GM04504 (cell line): ENCODE measurements at regions not wholly inside any gene's neighbourhood (a gene's known extent, or its start where the extent isn't known, plus 50 kb on each side); places are given as distances from the start of the nearest gene placed in this dataset.

Source experiments
- DNase-seq: peaks from one replicate; pipeline ENCODE4 v3.0.0-alpha.2; 2012; ENCODE audit warnings: low read depth

- DNase-seq = no peak
Measured at GRCh38 chr9:108150736-108151586, 661.4 kb upstream of the KLF4 start.

GRCh38 chr9:108149326-108149725 is 659.8 kb upstream of the KLF4 start:
- no peak for DNase-seq

DNA sequence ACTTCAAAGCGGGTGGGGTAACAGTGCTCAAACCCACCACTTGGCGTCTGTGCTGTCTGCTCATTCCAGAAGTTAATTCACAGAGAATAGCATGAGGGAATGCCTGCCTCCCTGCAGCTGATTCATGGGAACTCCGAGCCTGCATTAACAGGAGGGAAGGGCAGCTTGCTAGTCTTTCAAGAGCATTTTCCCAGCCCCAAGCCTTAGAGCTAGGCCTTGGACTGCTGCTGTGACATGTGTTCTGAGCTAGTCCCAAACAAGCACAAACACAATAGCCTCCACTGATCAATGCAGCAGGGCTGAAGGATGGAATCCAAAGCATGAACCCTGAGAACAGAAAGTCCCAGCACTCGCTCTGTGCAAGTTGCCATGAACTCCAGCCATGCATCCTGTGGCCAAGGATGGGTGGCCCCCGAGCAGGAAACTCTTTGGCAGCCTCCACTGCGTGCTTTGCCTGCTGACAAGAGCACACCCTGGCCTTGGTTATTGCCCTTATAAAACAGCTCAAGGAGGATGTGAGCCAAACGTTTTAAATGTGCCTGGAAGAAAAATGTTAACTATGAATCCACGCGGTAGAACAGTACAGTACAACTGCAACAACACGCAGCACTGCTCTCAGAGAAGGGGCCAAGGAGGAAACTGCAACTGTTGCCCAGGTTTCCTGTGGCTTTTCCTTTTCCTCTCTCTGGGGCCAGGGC is 653.1 kb upstream of the KLF4 start:
- peak; percentile 82 for DNase-seq

GRCh38 chr9:108142142-108142503 is 652.6 kb upstream of the KLF4 start:
- no peak for DNase-seq

GRCh38 chr9:108139900-108140299 is 650.3 kb upstream of the KLF4 start:
- no peak for DNase-seq

- DNase-seq = no peak
Measured at GRCh38 chr9:108138516-108138915, 648.9 kb upstream of the KLF4 start.

DNA sequence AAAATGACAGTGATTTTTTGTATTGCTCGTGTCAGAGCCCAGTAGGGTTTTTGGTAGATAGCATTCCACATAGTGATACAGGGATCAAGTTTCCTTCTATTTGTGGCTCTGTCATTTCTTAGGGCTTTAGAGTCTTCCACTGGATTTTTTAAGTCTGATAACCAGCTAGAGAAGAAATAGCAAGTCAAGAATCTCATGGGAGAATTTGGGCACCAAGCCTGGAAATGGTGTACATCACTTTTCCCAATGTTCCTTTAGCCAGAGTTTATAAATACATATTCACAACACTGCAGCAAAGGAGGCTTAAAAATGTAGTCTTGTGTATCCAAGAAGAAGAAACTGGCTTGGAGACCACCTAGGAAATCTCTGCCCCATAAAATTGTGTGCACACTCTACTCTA is 647.1 kb upstream of the KLF4 start:
- no peak for DNase-seq

GRCh38 chr9:108134486-108135128 is 645.0 kb upstream of the KLF4 start:
- DNase-seq = no peak

GRCh38 chr9:108133680-108134079 is 644.1 kb upstream of the KLF4 start:
- DNase-seq = no peak

DNA sequence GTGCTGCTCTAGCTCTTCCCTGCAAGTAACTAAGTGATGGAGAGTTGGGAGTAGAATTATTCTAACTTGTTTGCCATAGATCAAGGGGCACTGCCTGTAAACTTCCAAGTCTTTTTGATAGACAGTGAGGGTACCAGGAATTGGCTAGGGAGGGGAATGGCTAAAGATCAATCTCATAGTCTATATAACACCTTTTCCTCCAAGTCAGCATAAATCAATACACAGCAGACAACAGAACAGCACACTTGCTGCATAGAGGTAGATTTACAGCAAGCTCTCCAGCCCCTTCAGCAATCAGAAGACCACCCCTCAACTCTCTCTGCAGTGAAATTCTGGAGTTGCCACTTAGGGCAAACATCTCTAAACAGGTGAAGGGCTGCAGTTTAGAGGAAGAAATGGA is 643.5 kb upstream of the KLF4 start:
- no peak for DNase-seq

- no peak for DNase-seq
Measured at GRCh38 chr9:108130905-108131304, 641.3 kb upstream of the KLF4 start.

DNA sequence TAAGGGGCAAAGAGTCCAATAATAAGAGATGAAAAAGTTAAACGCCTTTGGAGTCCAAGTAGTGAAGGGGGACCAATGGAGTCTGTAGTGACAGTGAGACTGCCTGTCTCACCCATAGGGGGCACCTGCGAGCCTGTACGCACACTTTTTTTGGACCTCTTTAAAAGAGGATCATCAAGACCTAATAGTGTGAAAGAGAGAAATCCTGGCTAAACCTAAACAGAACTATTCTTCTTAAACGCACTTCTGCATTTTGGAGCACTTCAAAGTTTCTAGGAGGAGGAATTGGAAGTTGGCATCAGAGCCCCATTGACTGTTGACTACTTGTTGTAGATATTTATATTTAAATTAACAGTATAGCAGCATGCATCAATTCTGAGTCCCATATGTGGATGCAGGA is 636.1 kb upstream of the KLF4 start:
- DNase-seq = no peak

DNA sequence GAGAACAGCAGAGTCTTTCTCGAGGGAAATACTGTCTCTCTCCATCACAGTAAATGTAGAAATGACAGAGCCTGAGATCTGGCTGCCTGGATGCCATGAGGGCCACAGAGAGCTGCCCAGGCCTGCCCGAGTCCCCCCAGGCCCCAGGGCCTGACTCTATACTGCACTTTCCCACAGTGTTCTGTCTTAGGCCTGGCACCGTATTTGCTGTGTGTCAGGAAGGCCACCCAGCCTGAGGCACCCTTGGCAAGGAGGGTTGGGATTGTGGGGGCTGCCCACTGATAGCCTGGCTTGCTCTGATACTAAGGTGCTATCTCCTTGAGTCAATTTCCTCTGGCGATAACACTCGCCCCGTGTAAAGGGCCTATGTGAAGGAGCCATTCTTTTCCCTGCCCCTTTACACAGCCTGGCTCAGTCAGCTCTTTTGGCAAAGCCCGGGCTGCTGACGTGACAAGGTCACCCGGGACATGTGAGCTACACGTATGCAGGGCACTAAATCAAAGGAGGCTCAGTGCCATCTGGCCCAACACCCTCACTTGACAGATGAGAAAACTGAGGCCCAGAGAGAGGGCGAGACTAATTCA is 630.1 kb upstream of the KLF4 start:
- no peak for DNase-seq

DNA sequence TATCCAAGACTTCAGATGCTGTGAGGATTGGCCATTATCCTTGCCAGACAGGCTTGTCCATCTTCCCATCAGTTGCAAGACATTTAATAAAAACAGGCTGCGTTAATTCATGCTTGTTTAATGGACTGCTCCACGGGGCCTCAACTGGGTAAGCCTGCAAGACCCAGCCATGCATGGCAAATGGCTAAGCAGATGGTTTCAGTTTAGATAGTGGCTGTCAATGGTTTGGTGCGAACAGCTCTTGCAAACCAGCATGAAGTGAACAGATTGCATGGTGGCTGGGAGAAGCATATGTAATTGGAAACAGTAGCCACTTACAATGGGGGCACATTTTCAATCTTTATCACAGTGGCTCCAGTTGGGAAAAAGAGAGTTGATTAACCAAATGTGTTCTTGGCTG is 628.2 kb upstream of the KLF4 start:
- DNase-seq = no peak

DNA sequence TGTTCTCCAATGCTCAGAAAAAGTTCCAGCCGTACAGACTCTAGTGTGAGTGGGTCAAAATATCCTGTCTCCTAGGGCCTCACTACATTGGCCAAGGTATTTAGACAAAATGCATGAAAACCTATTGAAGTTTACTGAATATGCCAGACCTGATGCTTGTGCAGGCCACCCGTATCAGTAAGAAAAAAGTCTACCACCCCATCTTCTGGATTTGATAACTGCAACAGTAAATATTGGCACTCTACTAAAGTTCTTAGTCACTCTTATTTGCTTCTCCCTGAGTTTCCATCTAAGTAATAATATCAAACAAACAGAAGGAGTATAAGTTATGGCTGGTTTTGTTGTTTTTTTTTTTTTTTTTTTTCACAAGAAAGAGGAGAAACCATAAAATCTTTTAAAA is 627.7 kb upstream of the KLF4 start:
- DNase-seq = no peak

GRCh38 chr9:108113596-108113995 is 624.0 kb upstream of the KLF4 start:
- DNase-seq = no peak

DNA sequence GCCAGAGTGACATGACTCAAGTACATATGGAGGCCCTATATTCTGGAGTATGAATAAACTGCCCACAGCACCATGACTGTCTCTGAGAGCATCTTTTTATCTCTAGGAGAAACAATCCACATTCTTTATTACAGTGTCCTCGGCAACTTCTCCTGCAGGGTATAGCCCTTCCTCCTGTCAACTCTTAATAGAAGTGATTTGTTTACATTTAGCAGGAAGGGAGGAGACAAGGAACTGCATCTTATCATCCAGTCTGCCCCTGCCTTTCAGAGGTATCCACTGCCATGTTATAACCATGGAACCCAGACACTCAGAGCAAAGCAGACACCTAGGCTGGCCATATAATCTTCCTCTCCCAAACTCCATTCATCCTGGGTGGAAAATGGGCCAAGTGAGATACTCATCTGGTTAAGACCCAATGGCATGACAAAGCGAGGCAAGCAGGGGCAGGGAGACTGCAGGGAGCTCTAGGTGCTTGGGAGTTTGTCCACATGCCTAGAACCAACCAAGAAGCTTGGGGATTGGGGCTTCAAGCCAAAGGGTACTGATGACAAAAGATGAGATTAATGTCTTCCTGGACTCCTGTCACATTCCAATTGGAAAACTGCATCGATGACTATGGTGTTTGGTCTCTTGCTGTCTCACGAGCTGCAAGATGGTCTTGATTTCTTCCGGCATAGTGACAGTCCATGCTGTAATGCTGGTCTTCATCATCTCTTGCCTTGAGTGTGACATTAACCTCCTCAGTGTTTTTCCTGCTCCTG is 620.5 kb upstream of the KLF4 start:
- no peak for DNase-seq

- peak; percentile 29 for DNase-seq
Measured at GRCh38 chr9:108108852-108109448, 619.4 kb upstream of the KLF4 start.

DNA sequence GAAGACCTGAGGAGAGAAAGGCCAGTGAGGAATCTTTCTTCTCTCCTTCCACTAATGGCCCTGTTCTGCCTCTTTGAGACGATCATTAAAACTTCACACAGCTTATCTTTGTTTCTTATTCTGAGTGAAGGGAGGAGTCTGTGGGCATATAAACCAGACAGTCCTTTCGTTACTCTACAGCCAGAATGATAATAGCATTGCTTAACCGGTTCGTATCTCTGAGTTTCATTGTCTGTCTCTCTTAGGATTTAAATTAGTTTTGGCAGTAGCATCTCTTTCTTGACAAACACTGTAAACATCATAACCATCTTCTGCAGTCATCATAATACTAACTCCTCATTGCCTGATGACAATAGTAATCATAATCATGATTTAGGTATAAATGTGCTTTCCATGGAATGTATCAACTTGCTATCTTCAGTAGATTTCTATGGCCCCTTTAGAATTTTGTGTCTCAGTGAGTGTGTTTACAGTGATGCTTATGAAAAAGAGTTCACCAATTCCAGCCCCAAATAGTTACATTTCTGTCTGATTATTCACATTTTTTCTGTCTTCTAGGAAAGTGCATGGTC is 618.8 kb upstream of the KLF4 start:
- DNase-seq = no peak

DNA sequence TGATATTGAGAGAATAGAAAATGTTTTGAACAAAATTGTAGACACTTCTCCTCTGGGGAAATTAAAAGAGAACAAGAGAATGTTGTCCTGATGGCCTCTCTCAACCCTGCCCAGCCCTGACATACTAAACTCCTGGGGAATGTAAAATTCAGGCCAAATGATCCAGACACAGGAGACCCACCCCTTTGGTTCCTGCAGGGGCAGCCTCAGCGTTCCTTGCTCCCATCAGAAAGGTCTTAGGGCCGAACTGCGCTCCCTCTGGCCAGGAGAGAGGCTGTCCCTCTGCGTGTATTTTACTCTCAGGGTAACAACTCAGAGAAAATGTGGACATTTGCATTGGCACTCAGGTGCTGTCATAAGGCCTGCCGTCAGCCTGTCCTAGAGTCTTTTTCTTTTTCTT is 616.3 kb upstream of the KLF4 start:
- DNase-seq = no peak

DNA sequence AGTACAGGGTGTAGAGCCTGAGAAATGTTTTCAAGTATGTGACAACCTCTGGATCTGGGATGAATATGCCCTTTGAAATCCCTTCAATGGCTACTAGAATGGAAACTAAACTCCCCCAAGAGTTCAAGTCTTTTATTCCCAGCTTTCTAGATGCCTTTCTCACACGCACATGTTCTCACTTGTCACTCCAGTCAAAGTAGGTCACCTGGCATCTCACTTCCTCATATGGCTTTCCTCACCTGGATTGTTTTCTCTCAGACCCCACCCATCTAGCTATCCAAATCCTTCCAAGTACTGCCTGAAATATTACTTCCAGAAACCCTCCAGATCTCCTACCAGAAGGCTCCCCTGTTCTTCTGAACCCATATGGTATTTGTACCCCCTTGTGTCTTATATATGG is 615.4 kb upstream of the KLF4 start:
- no peak for DNase-seq
